GM12873 (cell line): ENCODE measurements at regions not wholly inside any gene's neighbourhood (a gene's known extent, or its start where the extent isn't known, plus 50 kb on each side); places are given as distances from the start of the nearest gene placed in this dataset.

Experiments used
- TF ChIP-seq, protein P1 (sequence below): IDR thresholded peaks from 2 replicates; pipeline ENCODE4 v1.5.1; 2012; ENCODE audit warnings: low read depth, mild to moderate bottlenecking, moderate library complexity, low read length, control low read depth; ENCODE audit not compliant: insufficient read depth; ENCODE audit errors: missing control alignments

DNA sequence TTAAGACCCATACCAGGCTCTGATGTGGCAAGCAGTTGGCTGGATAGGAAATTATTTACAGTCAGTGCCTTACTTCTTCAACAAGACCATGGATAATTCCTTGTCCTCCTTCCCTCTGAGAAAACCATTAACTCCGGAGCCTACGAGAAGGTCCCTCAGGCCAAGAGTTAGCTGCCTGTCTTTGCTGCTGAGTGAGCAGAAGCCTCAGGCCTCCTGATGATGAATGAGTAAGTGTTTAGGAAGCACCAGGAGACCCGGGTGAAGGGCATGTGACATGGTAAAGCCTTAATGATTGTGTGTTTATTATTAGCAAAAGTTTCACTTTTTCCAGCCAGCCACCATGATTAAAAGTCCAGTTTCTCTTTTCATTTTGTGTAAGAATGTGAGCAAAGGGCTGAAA, 174.9 kb upstream of the TOPAZ1 start:
- TF ChIP-seq, protein P1, sequence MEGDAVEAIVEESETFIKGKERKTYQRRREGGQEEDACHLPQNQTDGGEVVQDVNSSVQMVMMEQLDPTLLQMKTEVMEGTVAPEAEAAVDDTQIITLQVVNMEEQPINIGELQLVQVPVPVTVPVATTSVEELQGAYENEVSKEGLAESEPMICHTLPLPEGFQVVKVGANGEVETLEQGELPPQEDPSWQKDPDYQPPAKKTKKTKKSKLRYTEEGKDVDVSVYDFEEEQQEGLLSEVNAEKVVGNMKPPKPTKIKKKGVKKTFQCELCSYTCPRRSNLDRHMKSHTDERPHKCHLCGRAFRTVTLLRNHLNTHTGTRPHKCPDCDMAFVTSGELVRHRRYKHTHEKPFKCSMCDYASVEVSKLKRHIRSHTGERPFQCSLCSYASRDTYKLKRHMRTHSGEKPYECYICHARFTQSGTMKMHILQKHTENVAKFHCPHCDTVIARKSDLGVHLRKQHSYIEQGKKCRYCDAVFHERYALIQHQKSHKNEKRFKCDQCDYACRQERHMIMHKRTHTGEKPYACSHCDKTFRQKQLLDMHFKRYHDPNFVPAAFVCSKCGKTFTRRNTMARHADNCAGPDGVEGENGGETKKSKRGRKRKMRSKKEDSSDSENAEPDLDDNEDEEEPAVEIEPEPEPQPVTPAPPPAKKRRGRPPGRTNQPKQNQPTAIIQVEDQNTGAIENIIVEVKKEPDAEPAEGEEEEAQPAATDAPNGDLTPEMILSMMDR = no peak

DNA sequence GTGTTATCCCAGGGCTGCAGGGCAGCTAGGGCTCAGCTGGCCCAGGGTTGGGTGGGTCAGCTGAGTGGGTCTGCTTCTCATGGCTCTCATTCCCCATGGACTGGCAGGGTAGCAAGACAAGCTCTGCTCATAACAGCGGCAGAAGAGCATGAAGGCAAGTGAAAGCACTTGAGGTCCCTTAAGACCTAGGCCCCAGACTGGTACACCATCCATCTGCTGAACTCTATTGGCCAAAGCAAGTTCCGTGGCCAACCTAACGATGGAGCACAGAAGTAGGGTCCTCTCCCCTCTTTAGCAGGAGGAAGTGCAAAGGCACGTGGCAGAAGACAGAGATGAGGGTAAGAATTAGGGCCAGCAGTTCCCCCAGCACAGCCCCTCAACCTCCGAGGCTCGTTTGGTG, 174.3 kb upstream of the TOPAZ1 start:
- TF ChIP-seq, protein P1 = no peak

DNA sequence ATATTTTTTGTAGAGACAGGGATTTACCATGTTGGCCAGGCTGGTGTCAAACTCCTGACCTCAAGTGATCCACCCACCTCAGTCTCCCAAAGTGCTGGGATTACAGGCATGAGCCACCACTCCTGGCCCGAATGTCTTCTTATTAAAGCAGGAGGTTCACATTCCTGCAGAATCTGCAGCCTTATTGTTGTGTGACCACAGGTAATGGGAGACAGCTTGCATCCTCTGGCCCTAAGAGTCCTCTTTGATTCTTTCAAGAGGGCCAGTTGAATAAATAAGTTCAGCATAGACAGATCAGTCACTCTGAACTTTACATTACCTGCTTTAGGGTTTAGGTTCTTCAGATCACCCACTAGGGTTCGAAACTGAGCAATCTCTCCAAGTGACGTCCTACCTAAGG, 172.9 kb upstream of the TOPAZ1 start:
- TF ChIP-seq, protein P1 = no peak

DNA sequence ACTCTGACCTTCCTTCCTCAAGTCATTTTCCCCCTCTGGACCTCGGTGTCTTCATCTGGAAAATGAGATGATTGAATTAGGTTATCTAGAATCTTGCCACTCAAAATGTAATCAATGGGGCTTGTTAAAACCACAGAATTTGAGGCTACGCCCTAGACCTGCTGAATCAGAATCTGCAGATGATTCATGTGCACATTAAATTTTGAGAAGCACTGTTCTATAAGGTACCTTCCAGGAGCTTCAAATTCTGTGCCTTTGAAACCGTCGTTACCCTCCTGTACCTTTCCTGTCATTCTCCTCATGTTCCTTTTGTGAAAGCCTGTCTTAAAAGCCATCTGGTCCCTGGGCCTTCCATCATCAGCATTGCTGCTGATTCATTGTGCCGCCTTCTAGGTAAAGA, 172.4 kb upstream of the TOPAZ1 start:
- TF ChIP-seq, protein P1 = no peak

DNA sequence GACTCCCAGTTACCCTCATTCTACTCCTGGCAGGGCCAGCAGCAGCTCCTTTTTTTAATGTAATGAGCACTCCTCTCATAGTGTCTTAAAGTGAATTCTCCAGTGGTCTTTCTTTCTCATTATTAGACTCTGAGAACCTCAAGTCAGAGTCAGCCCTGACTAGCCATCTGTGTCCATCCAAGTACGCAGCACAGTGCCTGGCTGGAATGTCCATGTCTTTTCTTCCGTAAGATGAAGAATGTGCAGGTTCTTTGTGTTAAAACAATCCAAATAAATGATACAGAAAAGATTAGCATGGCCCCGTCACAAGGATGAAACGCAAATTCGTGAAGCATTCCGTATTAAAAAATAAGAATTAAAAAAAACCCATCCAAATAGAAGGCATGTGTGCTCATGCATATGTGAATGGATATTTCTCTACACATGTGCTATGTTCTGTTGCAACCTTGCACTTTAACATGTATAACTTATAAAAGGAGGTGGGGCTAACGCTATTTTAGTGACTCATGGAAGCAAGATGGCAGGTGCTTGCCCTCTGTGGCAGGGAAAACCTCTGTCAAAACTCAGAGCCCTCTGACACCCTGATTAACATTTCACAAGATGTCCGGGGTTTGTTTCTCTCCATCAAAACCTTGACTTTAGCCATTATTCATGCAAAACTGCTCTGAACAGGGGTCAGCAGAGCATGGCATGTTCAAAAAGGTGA, 170.7 kb upstream of the TOPAZ1 start:
- TF ChIP-seq, protein P1 = no peak

DNA sequence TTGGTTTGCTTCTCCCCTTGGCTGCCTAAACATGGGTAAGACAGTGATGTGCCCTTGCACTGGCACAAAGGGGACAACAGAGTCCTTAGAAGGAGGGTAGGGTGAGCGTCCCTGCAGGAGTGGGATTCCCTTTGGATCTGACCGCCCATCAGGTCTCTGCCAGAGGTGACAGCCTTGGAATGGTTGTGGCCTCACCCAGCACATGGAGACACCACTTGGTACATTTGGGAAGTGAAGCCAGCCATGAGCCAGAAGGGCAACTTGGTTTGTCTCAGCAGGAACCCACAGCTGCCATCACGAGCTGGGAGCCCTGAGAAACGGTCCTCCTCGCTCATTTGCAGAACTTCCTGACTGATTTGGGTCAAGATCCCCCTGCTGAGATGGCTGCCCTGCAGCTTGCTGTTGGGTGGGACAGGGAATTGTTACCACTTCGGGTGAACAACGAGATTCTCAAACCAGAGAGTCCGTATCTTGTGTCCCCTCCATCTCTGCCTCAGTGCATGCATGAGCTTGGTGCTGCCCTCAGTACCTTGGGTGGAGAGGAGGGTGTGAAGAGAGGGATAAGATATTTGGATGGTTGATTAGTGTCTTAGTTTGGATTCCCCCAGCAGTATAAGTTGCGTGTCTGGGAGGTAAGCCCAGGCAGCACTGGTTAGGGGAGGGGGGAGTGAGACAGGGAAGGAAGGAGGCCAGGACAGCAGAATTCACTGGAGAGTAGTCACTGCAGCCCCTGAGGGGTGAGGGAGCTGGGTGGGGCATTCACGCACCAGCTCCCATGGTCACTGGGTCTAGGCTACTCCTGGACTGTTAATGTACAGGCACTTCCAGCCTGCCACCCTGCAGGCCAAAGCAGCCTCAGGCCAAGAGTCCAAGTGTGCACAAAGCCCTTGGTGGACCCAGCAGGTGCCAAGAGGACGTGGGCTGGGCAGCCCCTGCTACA, 168.8 kb upstream of the TOPAZ1 start:
- TF ChIP-seq, protein P1 = no peak

DNA sequence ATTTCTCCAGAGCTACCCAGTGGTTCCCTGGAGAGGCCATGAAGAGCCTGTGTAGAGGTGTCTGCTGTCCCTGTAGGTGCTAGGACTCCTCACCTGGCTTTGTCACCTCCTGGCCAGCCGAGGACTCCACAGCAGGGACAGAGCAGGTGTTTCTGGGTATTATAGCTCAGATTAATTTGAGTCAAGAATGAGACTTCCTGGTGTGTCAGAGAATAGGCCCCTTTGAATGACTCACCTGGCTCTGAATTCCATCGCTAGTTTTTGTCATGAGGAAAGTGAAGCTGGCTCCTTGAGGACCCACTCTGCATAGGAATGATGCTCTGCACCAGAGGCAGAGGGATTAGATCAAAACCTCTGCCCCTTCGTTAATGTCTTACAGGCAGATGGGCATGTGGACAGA, 167.5 kb upstream of the TOPAZ1 start:
- TF ChIP-seq, protein P1 = no peak
